ENCODE measurements at regions not wholly inside any gene's neighbourhood (a gene's known extent, or its start where the extent isn't known, plus 50 kb on each side); places are given as distances from the start of the nearest gene placed in this dataset.

DNA sequence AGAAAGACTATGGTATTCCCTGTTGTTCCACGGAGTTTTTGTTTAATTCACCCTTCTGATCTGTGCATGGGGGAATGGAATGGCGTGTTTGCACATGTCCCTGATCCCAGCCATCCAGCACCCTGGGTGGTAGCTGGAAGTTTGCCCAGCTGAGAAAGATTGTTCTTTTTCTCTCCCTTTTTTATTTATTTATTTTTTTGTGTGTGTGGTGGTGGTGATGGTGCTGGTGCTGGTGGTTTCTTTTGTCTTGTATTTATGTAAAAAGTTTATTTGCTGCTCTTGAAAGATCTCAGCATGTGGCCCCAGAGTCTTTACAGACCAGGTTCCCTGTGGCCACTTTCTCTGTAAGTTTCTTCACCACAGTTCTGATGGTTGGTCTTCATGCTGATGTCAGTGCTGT lies 372.6 kb downstream of the UTRN start:
- H3K9me2 ChIP-seq (ENCODE audit: insufficient read depth), result no peaks in the 10 kb centered on the region
- H3K4me3 ChIP-seq, result peak overlapping the region; percentile 31
- peak overlapping the region; percentile 65 for H3K4me2 ChIP-seq
- Mint-ChIP-seq H3K36me3 (ENCODE audit: low read depth) (no peaks in the 10 kb centered on the region), H3K27ac (peak overlapping the region; percentile 52; the same call in 1 of the 2 replicates), H3K4me1 (peaks cover 61% of the 10 kb centered on the region), H3K9me3 (no peaks in the 10 kb centered on the region), H3K4me3 (0 out of 3 replicates have a peak overlapping the region, but pooled peaks have one; percentile 29), H3K27me3 (ENCODE audit: insufficient read depth, low read depth, poor library complexity) (peaks cover 4% of the 10 kb centered on the region)
- peaks cover 87% of the 10 kb centered on the region for H3K4me1 ChIP-seq (ENCODE audit: insufficient read depth)
- no peak for TF ChIP-seq STAT1 (IDR thresholded peaks at IDR 0.05; ENCODE audit: unreplicated experiment)
- TF ChIP-seq, protein P1, sequence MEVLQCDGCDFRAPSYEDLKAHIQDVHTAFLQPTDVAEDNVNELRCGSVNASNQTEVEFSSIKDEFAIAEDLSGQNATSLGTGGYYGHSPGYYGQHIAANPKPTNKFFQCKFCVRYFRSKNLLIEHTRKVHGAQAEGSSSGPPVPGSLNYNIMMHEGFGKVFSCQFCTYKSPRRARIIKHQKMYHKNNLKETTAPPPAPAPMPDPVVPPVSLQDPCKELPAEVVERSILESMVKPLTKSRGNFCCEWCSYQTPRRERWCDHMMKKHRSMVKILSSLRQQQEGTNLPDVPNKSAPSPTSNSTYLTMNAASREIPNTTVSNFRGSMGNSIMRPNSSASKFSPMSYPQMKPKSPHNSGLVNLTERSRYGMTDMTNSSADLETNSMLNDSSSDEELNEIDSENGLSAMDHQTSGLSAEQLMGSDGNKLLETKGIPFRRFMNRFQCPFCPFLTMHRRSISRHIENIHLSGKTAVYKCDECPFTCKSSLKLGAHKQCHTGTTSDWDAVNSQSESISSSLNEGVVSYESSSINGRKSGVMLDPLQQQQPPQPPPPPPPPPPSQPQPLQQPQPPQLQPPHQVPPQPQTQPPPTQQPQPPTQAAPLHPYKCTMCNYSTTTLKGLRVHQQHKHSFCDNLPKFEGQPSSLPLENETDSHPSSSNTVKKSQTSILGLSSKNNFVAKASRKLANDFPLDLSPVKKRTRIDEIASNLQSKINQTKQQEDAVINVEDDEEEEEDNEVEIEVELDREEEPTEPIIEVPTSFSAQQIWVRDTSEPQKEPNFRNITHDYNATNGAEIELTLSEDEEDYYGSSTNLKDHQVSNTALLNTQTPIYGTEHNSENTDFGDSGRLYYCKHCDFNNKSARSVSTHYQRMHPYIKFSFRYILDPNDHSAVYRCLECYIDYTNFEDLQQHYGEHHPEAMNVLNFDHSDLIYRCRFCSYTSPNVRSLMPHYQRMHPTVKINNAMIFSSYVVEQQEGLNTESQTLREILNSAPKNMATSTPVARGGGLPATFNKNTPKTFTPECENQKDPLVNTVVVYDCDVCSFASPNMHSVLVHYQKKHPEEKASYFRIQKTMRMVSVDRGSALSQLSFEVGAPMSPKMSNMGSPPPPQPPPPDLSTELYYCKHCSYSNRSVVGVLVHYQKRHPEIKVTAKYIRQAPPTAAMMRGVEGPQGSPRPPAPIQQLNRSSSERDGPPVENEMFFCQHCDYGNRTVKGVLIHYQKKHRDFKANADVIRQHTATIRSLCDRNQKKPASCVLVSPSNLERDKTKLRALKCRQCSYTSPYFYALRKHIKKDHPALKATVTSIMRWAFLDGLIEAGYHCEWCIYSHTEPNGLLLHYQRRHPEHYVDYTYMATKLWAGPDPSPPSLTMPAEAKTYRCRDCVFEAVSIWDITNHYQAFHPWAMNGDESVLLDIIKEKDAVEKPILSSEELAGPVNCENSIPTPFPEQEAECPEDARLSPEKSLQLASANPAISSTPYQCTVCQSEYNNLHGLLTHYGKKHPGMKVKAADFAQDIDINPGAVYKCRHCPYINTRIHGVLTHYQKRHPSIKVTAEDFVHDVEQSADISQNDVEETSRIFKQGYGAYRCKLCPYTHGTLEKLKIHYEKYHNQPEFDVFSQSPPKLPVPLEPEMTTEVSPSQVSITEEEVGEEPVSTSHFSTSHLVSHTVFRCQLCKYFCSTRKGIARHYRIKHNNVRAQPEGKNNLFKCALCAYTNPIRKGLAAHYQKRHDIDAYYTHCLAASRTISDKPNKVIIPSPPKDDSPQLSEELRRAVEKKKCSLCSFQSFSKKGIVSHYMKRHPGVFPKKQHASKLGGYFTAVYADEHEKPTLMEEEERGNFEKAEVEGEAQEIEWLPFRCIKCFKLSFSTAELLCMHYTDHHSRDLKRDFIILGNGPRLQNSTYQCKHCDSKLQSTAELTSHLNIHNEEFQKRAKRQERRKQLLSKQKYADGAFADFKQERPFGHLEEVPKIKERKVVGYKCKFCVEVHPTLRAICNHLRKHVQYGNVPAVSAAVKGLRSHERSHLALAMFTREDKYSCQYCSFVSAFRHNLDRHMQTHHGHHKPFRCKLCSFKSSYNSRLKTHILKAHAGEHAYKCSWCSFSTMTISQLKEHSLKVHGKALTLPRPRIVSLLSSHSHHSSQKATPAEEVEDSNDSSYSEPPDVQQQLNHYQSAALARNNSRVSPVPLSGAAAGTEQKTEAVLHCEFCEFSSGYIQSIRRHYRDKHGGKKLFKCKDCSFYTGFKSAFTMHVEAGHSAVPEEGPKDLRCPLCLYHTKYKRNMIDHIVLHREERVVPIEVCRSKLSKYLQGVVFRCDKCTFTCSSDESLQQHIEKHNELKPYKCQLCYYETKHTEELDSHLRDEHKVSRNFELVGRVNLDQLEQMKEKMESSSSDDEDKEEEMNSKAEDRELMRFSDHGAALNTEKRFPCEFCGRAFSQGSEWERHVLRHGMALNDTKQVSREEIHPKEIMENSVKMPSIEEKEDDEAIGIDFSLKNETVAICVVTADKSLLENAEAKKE (CRISPR knock-in tag; IDR thresholded peaks at IDR 0.05), result 0 out of 2 replicates have a peak, but pooled peaks have one; percentile 55
- H3K27ac ChIP-seq (ENCODE audit: low read depth), result peak overlapping the region; percentile 91
- DNase-seq (ENCODE audit: low spot score), result peak; percentile 85
- H3F3A ChIP-seq (replicated peaks; ENCODE audit: low read depth), result no peaks in the 10 kb centered on the region
- peaks cover 9% of the 10 kb centered on the region; the same call in 1 of the 2 replicates for H3K27me3 ChIP-seq (ENCODE audit: insufficient read depth)
- no peaks in the 10 kb centered on the region for H3K36me3 ChIP-seq (ENCODE audit: insufficient read depth)
- no peak overlapping the region for H2AFZ ChIP-seq
- H4K20me1 ChIP-seq (replicated peaks; ENCODE audit: insufficient read depth), result no peaks in the 10 kb centered on the region
- peaks cover 46% of the 10 kb centered on the region for H3K79me2 ChIP-seq (replicated peaks; ENCODE audit: insufficient read depth)
- peak; percentile 58 for ATAC-seq

DNA sequence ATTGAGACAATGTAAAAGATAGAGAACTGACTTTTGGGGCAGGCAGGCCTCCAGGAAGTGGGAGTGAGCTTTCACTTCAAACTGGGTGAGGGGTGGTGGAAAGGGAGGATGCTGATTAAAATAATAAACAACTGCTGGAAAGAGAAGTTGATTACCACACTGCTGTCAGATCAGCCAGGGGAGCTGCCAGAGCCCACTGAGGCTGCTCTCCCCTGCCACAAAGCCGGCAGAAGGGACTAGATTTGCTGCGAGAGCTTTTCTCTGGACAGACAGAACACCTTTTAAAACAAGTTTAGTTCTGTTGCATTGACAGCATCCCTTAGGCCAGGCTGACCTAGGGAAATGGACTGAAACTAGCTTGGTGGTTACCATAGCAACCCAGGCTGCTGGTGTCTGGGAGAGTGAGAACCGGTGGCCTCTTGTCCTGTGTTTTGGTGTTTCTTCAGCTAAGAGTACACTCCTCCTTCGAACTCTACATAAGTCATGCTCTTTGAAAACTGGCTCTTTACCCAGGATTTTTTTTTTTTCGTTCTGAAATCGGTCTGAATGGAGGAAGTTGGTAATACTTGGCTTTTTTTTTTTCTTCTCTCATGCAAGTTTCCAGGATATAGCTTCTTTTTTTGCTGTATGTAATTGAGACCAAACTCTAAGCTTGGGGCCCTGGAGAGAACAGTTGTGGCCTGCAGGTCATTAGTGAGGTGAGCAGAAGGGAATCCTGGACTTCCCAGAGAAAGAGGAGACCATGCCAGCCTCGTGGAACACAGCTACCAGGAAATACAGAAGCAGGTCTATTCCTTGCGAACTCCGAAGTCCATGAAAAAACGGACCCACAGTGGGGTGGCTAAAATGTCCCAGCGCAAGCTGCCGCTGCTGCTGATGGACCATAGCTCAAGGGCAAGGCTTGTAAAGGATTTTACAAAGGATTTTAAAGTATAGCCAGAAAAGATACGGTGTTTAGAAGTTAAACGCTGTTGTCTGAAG lies 374.4 kb downstream of the UTRN start:
- H3K4me1 Mint-ChIP-seq, result peaks cover 62% of the 10 kb centered on the region
- H3K9me3 Mint-ChIP-seq, result no peaks in the 10 kb centered on the region
- H3K36me3 ChIP-seq (ENCODE audit: insufficient read depth), result no peaks in the 10 kb centered on the region
- no peaks in the 10 kb centered on the region for H4K20me1 ChIP-seq (replicated peaks; ENCODE audit: insufficient read depth)
- H3K27me3 ChIP-seq (ENCODE audit: insufficient read depth), result peaks cover 13% of the 10 kb centered on the region; the same call in 1 of the 2 replicates
- H3K27ac Mint-ChIP-seq, result no peak overlapping the region
- H3K36me3 Mint-ChIP-seq (ENCODE audit: low read depth), result no peaks in the 10 kb centered on the region
- H3F3A ChIP-seq (replicated peaks; ENCODE audit: low read depth), result no peaks in the 10 kb centered on the region
- H3K27me3 Mint-ChIP-seq (ENCODE audit: insufficient read depth, low read depth, poor library complexity), result peaks cover 4% of the 10 kb centered on the region
- H3K79me2 ChIP-seq (replicated peaks; ENCODE audit: insufficient read depth), result peaks cover 54% of the 10 kb centered on the region
- H3K27ac ChIP-seq (ENCODE audit: low read depth), result 0 out of 2 replicates have a peak overlapping the region, but pooled peaks have one; percentile 23
- H3K9me2 ChIP-seq (ENCODE audit: insufficient read depth), result no peaks in the 10 kb centered on the region
- DNase-seq (ENCODE audit: low spot score) (peak; percentile 83), ATAC-seq (peak; percentile 65)
- no peak overlapping the region for H2AFZ ChIP-seq
- peak overlapping the region; percentile 44; the same call in 2 of the 3 replicates for H3K4me3 Mint-ChIP-seq
- peak overlapping the region; percentile 65 for H3K4me2 ChIP-seq
- peaks cover 92% of the 10 kb centered on the region for H3K4me1 ChIP-seq (ENCODE audit: insufficient read depth)
- H3K4me3 ChIP-seq, result peak overlapping the region; percentile 35
- no peak for TF ChIP-seq JUNB (IDR thresholded peaks at IDR 0.05; ENCODE audit: unreplicated experiment)
- TF ChIP-seq NANOG (IDR thresholded peaks at IDR 0.05; ENCODE audit: borderline replicate concordance), result no peak
- TF ChIP-seq POLR2AphosphoS5 (IDR thresholded peaks at IDR 0.05; ENCODE audit: low read depth), result no peak
- no peak for TF ChIP-seq EZH2 (IDR thresholded peaks at IDR 0.05; ENCODE audit: low read depth, unreplicated experiment)
- no peak for TF ChIP-seq ZNF331 (CRISPR knock-in tag; IDR thresholded peaks at IDR 0.05; ENCODE audit: low read depth)
- TF ChIP-seq, protein P2, sequence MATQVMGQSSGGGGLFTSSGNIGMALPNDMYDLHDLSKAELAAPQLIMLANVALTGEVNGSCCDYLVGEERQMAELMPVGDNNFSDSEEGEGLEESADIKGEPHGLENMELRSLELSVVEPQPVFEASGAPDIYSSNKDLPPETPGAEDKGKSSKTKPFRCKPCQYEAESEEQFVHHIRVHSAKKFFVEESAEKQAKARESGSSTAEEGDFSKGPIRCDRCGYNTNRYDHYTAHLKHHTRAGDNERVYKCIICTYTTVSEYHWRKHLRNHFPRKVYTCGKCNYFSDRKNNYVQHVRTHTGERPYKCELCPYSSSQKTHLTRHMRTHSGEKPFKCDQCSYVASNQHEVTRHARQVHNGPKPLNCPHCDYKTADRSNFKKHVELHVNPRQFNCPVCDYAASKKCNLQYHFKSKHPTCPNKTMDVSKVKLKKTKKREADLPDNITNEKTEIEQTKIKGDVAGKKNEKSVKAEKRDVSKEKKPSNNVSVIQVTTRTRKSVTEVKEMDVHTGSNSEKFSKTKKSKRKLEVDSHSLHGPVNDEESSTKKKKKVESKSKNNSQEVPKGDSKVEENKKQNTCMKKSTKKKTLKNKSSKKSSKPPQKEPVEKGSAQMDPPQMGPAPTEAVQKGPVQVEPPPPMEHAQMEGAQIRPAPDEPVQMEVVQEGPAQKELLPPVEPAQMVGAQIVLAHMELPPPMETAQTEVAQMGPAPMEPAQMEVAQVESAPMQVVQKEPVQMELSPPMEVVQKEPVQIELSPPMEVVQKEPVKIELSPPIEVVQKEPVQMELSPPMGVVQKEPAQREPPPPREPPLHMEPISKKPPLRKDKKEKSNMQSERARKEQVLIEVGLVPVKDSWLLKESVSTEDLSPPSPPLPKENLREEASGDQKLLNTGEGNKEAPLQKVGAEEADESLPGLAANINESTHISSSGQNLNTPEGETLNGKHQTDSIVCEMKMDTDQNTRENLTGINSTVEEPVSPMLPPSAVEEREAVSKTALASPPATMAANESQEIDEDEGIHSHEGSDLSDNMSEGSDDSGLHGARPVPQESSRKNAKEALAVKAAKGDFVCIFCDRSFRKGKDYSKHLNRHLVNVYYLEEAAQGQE (IDR thresholded peaks at IDR 0.05; ENCODE audit: unreplicated experiment), result no peak

Data from GM23338 (cell line).